WTC11 (cell line): ENCODE measurements at regions not wholly inside any gene's neighbourhood (a gene's known extent, or its start where the extent isn't known, plus 50 kb on each side); places are given as distances from the start of the nearest gene placed in this dataset.

Source experiments
- ATAC-seq: fragments of 200-7000 bp; cut with Tn5 transposase; 2 replicates; pipeline ENCODE4 v1.10.0; 2021; ENCODE audit warnings: mild to moderate bottlenecking, moderate library complexity
- CTCF ChIA-PET: fragments of 300-600 bp; sonication (Branson Sonifier 250); formaldehyde crosslinking; loops from one replicate; lab custom pipeline; 2021; ENCODE audit warnings: antibody characterized with exemption; lab: Charles Lee
- POLR2A ChIA-PET: fragments of 350-600 bp; sonication (Branson Sonifier 250); formaldehyde crosslinking; loops from one replicate; lab custom pipeline; 2021; ENCODE audit warnings: antibody characterized with exemption; lab: Charles Lee
- DNase-seq: peaks from one replicate; pipeline ENCODE4 v3.0.0; 2021; ENCODE audit warnings: low spot score
- H3K27ac Mint-ChIP-seq: 2 replicates; pipeline ENCODE4 v1.8.0; 2021; ENCODE audit warnings: mixed read lengths
- H3K27me3 Mint-ChIP-seq: 2 replicates; pipeline ENCODE4 v1.8.0; 2021; ENCODE audit warnings: low read depth, mild to moderate bottlenecking, moderate library complexity, mixed read lengths
- H3K36me3 Mint-ChIP-seq: 2 replicates; pipeline ENCODE4 v1.8.0; 2021; ENCODE audit warnings: mixed read lengths
- H3K4me1 Mint-ChIP-seq: 2 replicates; pipeline ENCODE4 v1.8.0; 2022; ENCODE audit warnings: mixed read lengths
- H3K4me3 Mint-ChIP-seq: 2 replicates; pipeline ENCODE4 v1.8.0; 2021; ENCODE audit warnings: mild to moderate bottlenecking, moderate library complexity, mixed read lengths
- H3K9me3 Mint-ChIP-seq: 2 replicates; pipeline ENCODE4 v1.8.0; 2021; ENCODE audit warnings: mixed read lengths
- ATF1 ChIP-seq: sonication (generic); formaldehyde crosslinking; IDR thresholded peaks from 2 replicates; pipeline ENCODE4 v1.8.1; 2023; ENCODE audit warnings: mild to moderate bottlenecking, moderate library complexity, missing genetic modification reagents
- CREB1 ChIP-seq: sonication (generic); formaldehyde crosslinking; IDR thresholded peaks from 2 replicates; pipeline ENCODE4 v1.8.0; 2023; ENCODE audit warnings: mild to moderate bottlenecking, missing genetic modification reagents
- CREM ChIP-seq: sonication (generic); formaldehyde crosslinking; IDR thresholded peaks from 2 replicates; pipeline ENCODE4 v1.8.1; 2022; ENCODE audit warnings: mild to moderate bottlenecking, missing genetic modification reagents, moderate library complexity
- GABPB1 ChIP-seq: sonication (generic); formaldehyde crosslinking; IDR thresholded peaks from 2 replicates; pipeline ENCODE4 v1.8.1; 2023; ENCODE audit warnings: mild to moderate bottlenecking, missing genetic modification reagents
- GRHL2 ChIP-seq: fragments of 250-450 bp; sonication (Bioruptor Pico); IDR thresholded peaks from 2 replicates; pipeline ENCODE4 v1.8.0; 2022; ENCODE audit warnings: mild to moderate bottlenecking, moderate library complexity; ENCODE audit not compliant: insufficient replicate concordance, severe bottlenecking
- GTF2I ChIP-seq: fragments of 250-450 bp; sonication (Bioruptor Pico); conservative IDR thresholded peaks from 2 replicates; pipeline ENCODE4 v1.4.0; 2021; ENCODE audit warnings: mild to moderate bottlenecking
- NR1H2 ChIP-seq: sonication (generic); formaldehyde crosslinking; IDR thresholded peaks from 2 replicates; pipeline ENCODE4 v1.9.0; 2021; ENCODE audit warnings: mild to moderate bottlenecking, moderate library complexity, missing genetic modification reagents
- SP1 ChIP-seq: sonication (generic); formaldehyde crosslinking; conservative IDR thresholded peaks from 2 replicates; pipeline ENCODE4 v1.8.1; 2022; ENCODE audit warnings: missing genetic modification reagents
- ZBTB21 ChIP-seq: sonication (generic); formaldehyde crosslinking; IDR thresholded peaks from 2 replicates; pipeline ENCODE4 v1.8.1; 2023; ENCODE audit warnings: mild to moderate bottlenecking, missing genetic modification reagents, borderline replicate concordance
- ZNF416 ChIP-seq: fragments of 250-450 bp; sonication (Bioruptor Pico); IDR thresholded peaks from 2 replicates; pipeline ENCODE4 v1.9.0; 2021; ENCODE audit warnings: mild to moderate bottlenecking, inconsistent platforms
- TF ChIP-seq, protein P1 (sequence below): sonication (generic); formaldehyde crosslinking; conservative IDR thresholded peaks from 2 replicates; pipeline ENCODE4 v1.8.1; 2023; ENCODE audit warnings: mild to moderate bottlenecking, low read depth, missing genetic modification reagents, moderate library complexity
- TF ChIP-seq, protein P2 (sequence below): fragments of 250-450 bp; sonication (Bioruptor Pico); IDR thresholded peaks from 2 replicates; pipeline ENCODE4 v1.8.0; 2021; ENCODE audit warnings: mild to moderate bottlenecking
- TF ChIP-seq, protein P3 (sequence below): sonication (generic); formaldehyde crosslinking; IDR thresholded peaks from 2 replicates; pipeline ENCODE4 v1.8.0; 2022; ENCODE audit warnings: mild to moderate bottlenecking, missing genetic modification reagents
- TF ChIP-seq, protein P4 (sequence below): fragments of 250-450 bp; sonication (Bioruptor Pico); IDR thresholded peaks from 2 replicates; pipeline ENCODE4 v1.9.0; 2021; ENCODE audit warnings: moderate library complexity, mild to moderate bottlenecking, inconsistent platforms, borderline replicate concordance
- TF ChIP-seq, protein P5 (sequence below): sonication (generic); formaldehyde crosslinking; IDR thresholded peaks from 2 replicates; pipeline ENCODE4 v1.8.0; 2023; ENCODE audit warnings: mild to moderate bottlenecking, missing genetic modification reagents

DNA sequence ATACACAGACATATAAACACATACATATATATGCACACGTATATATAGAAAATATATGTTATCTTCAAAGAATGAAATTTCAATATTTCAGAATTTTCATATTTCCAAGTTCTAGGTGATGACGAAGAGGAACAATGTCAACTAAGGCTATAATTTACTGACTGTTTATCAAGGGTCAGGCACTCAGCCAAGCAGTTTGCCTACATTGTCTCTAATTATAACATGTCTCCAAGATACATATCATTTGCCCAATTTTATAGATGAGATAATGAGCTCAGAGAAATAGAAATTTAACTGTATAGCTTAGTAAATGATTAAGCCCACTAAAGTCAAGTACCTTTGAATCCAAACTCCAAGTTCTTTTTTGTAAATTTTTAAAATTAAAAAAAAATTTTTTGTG is 99.9 kb upstream of the PLSCR4 start (continued):
- no peak for TF ChIP-seq ATF1 (CRISPR knock-in tag)
- TF ChIP-seq, all 79 proteins: peak for 0

DNA sequence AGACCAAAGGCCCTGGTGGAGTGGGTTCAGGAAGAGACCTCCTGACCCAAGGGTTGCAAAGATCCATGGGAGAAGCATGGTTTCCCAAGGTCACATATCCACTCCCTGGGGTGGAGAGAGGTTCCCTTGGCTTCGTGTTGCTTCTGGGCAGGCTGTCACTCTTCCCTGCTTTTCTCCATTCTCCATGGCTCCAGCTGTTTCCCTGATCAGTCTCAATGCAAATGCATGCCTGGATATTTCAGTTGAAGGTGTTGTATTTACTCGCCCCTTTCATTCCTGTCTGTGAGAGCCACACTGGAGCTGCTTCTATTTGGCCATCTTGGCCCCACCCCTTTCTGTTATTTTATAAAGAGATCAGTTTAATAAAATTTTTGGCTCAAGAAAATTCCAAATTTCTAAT is 95.0 kb upstream of the PLSCR4 start:
- no peak for DNase-seq
- Mint-ChIP-seq H3K27ac (peak overlapping the region; percentile 58), H3K36me3 (peaks cover 24% of the 10 kb centered on the region), H3K9me3 (peaks cover 22% of the 10 kb centered on the region), H3K4me1 (peaks cover 62% of the 10 kb centered on the region), H3K4me3 (no peak overlapping the region), H3K27me3 (no peaks in the 10 kb centered on the region)
- ChIA-PET CTCF (interaction anchor here (0.6 to 0.9 kb wide), 2 partner anchors 205 to 231 kb away, joined by 3 read pairs; no protein-coding TSS in a partner anchor), POLR2A (no interaction called here)
- ATAC-seq, result peak; percentile 55
- no peak for TF ChIP-seq CREB1 (CRISPR knock-in tag)
- TF ChIP-seq GRHL2 (CRISPR knock-in tag), result no peak
- TF ChIP-seq, protein P1, sequence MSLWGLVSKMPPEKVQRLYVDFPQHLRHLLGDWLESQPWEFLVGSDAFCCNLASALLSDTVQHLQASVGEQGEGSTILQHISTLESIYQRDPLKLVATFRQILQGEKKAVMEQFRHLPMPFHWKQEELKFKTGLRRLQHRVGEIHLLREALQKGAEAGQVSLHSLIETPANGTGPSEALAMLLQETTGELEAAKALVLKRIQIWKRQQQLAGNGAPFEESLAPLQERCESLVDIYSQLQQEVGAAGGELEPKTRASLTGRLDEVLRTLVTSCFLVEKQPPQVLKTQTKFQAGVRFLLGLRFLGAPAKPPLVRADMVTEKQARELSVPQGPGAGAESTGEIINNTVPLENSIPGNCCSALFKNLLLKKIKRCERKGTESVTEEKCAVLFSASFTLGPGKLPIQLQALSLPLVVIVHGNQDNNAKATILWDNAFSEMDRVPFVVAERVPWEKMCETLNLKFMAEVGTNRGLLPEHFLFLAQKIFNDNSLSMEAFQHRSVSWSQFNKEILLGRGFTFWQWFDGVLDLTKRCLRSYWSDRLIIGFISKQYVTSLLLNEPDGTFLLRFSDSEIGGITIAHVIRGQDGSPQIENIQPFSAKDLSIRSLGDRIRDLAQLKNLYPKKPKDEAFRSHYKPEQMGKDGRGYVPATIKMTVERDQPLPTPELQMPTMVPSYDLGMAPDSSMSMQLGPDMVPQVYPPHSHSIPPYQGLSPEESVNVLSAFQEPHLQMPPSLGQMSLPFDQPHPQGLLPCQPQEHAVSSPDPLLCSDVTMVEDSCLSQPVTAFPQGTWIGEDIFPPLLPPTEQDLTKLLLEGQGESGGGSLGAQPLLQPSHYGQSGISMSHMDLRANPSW (CRISPR knock-in tag), result no peak
- TF ChIP-seq ZBTB21 (CRISPR knock-in tag), result no peak
- TF ChIP-seq GTF2I, result no peak
- TF ChIP-seq, protein P2, sequence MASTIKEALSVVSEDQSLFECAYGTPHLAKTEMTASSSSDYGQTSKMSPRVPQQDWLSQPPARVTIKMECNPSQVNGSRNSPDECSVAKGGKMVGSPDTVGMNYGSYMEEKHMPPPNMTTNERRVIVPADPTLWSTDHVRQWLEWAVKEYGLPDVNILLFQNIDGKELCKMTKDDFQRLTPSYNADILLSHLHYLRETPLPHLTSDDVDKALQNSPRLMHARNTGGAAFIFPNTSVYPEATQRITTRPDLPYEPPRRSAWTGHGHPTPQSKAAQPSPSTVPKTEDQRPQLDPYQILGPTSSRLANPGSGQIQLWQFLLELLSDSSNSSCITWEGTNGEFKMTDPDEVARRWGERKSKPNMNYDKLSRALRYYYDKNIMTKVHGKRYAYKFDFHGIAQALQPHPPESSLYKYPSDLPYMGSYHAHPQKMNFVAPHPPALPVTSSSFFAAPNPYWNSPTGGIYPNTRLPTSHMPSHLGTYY (CRISPR knock-in tag), result no peak
- TF ChIP-seq CREM (CRISPR knock-in tag), result no peak
- TF ChIP-seq SP1 (CRISPR knock-in tag), result no peak

DNA sequence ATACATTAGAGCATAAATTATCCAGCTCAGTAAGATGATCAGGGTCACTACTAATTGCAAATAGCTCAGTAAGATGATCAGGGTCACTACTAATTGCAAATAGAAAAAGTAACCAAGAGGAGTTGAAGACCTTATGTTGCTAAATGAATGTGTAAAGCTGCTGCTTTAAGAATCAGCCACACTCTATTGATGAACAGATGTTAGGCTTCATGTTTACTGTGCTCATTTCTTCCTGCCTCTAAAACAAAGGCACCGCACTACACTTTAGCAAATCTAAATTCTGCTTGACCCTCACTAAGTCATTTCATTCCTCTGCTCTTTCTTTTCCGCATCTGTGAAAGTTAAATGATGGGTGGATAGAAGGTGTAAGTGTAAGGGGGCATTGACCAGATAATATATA is 92.6 kb upstream of the PLSCR4 start:
- peaks cover 8% of the 10 kb centered on the region for H3K9me3 Mint-ChIP-seq
- POLR2A ChIA-PET, result no interaction called here
- CTCF ChIA-PET, result no interaction called here
- H3K4me1 Mint-ChIP-seq, result peaks cover 51% of the 10 kb centered on the region
- H3K4me3 Mint-ChIP-seq, result no peak overlapping the region
- no peak overlapping the region for H3K27ac Mint-ChIP-seq
- TF ChIP-seq GABPB1 (CRISPR knock-in tag), result no peak
- TF ChIP-seq, protein P3, sequence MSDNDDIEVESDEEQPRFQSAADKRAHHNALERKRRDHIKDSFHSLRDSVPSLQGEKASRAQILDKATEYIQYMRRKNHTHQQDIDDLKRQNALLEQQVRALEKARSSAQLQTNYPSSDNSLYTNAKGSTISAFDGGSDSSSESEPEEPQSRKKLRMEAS (CRISPR knock-in tag), result no peak
- no peak for TF ChIP-seq NR1H2 (CRISPR knock-in tag)
- TF ChIP-seq, all 79 proteins: peak for 0
- ATAC-seq (no peak), DNase-seq (no peak)
- peaks cover 5% of the 10 kb centered on the region; the same call in 1 of the 2 replicates for H3K36me3 Mint-ChIP-seq
- no peaks in the 10 kb centered on the region for H3K27me3 Mint-ChIP-seq

DNA sequence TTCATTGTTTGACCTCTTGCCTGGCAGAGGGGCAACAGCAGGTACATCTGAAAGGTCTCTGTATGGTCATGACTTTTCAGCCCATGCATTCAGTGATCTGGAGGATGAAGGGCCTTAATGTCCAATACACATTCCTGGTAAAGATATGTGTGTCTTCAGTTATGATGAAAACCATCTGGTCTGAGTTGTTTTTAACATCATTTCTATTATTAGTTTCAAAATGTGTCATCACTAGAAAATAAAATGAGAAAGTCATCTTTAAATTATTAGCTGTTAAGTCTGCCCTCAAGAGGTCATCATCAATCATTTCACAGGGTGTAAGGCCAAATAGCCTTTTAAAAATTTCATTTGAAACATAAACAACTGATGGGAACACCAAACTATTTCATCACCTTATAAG is 92.1 kb upstream of the PLSCR4 start:
- TF ChIP-seq, protein P4, sequence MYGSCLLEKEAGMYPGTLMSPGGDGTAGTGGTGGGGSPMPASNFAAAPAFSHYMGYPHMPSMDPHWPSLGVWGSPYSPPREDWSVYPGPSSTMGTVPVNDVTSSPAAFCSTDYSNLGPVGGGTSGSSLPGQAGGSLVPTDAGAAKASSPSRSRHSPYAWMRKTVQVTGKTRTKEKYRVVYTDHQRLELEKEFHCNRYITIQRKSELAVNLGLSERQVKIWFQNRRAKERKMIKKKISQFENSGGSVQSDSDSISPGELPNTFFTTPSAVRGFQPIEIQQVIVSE (CRISPR knock-in tag), result no peak
- TF ChIP-seq, protein P5, sequence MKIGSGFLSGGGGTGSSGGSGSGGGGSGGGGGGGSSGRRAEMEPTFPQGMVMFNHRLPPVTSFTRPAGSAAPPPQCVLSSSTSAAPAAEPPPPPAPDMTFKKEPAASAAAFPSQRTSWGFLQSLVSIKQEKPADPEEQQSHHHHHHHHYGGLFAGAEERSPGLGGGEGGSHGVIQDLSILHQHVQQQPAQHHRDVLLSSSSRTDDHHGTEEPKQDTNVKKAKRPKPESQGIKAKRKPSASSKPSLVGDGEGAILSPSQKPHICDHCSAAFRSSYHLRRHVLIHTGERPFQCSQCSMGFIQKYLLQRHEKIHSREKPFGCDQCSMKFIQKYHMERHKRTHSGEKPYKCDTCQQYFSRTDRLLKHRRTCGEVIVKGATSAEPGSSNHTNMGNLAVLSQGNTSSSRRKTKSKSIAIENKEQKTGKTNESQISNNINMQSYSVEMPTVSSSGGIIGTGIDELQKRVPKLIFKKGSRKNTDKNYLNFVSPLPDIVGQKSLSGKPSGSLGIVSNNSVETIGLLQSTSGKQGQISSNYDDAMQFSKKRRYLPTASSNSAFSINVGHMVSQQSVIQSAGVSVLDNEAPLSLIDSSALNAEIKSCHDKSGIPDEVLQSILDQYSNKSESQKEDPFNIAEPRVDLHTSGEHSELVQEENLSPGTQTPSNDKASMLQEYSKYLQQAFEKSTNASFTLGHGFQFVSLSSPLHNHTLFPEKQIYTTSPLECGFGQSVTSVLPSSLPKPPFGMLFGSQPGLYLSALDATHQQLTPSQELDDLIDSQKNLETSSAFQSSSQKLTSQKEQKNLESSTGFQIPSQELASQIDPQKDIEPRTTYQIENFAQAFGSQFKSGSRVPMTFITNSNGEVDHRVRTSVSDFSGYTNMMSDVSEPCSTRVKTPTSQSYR, result no peak
- TF ChIP-seq ZNF416, result no peak
- TF ChIP-seq, all 79 proteins: peak for 0
- H3K36me3 Mint-ChIP-seq, result peaks cover 5% of the 10 kb centered on the region; the same call in 1 of the 2 replicates
- DNase-seq, result no peak
- no peaks in the 10 kb centered on the region for H3K27me3 Mint-ChIP-seq
- H3K27ac Mint-ChIP-seq, result no peak overlapping the region
- CTCF ChIA-PET, result no interaction called here
- H3K4me1 Mint-ChIP-seq, result peaks cover 47% of the 10 kb centered on the region
- no peak for ATAC-seq
- POLR2A ChIA-PET, result no interaction called here
- H3K9me3 Mint-ChIP-seq, result peaks cover 14% of the 10 kb centered on the region
- H3K4me3 Mint-ChIP-seq, result no peak overlapping the region
